GM12878 (cell line): ENCODE measurements at regions not wholly inside any gene's neighbourhood (a gene's known extent, or its start where the extent isn't known, plus 50 kb on each side); places are given as distances from the start of the nearest gene placed in this dataset.
"Not testable (repeated sequence)": the region's sequence is repeated elsewhere in the genome, so short reads cannot be mapped to it uniquely, and the experiment has no call there.

Experiments used
- ATAC-seq: fragments of 200-7000 bp; cut with Tn5 transposase; 3 replicates; pipeline ENCODE4 v1.9.1; 2020; ENCODE audit warnings: mild to moderate bottlenecking, moderate library complexity
- BruUV-seq: library from RNA; stranded (reverse); fragments of 400-500 nt; replicated peaks from 2 replicates; lab custom pipeline; 2021; lab: Mats Ljungman, UMichigan
- CTCF ChIA-PET: fragments of 300-600 bp; sonication (Branson Sonifier 250); formaldehyde crosslinking; extraction: SDS; loops from one replicate; lab custom pipeline; 2021; ENCODE audit warnings: inconsistent platforms; lab: Yijun Ruan, JAX
- POLR2A ChIA-PET: fragments of 350-600 bp; formaldehyde crosslinking; extraction: SDS; loops from one replicate; lab custom pipeline; 2021; ENCODE audit warnings: inconsistent platforms; lab: Charles Lee
- RAD21 ChIA-PET: fragments of 300-600 bp; sonication (Branson Sonifier 250); formaldehyde crosslinking; loops from one replicate; lab custom pipeline; 2023; ENCODE audit warnings: antibody characterized with exemption; ENCODE audit not compliant: unreplicated experiment; lab: Charles Lee
- SMC1A ChIA-PET: fragments of 300-600 bp; sonication (Branson Sonifier 250); formaldehyde crosslinking; loops from one replicate; lab custom pipeline; 2023; ENCODE audit not compliant: unreplicated experiment, uncharacterized antibody; lab: Charles Lee
- DNase-seq: peaks from one replicate; pipeline ENCODE4 v3.0.0-alpha.2; 2011; ENCODE audit warnings: low read depth, low spot score
- FAIRE-seq: peaks from 3 replicates; lab custom pipeline; 2011; peaks lifted over from hg19 to GRCh38; lab: Jason Lieb, UNC
- H2AFZ ChIP-seq: 2 replicates; pipeline ENCODE4 v1.6.0; 2011; ENCODE audit warnings: low read depth, low read length, control low read depth; ENCODE audit not compliant: control insufficient read depth
- H3K27ac ChIP-seq: 2 replicates; pipeline ENCODE4 v1.5.1; 2011; ENCODE audit warnings: control low read depth; ENCODE audit not compliant: control insufficient read depth, insufficient read depth
- H3K27me3 ChIP-seq, 2 experiments: replicated peaks in 1 of 2; 2 replicates each; pipeline versions ENCODE4 v1.6.0 to v1.6.1; 2011; ENCODE audit warnings: low read length in 1 of 2; ENCODE audit not compliant: control insufficient read depth in 2 of 2, insufficient read depth in 2 of 2
- H3K36me3 ChIP-seq, 2 experiments: 2 replicates each; pipeline ENCODE4 v1.5.1; 2011; ENCODE audit warnings: low read length in 1 of 2; ENCODE audit not compliant: control insufficient read depth in 2 of 2, insufficient read depth in 2 of 2
- H3K4me1 ChIP-seq: 2 replicates; pipeline ENCODE4 v1.6.1; 2011; ENCODE audit warnings: mild to moderate bottlenecking, low read length, moderate library complexity, mixed read lengths; ENCODE audit not compliant: control insufficient read depth, insufficient read depth
- H3K4me2 ChIP-seq: 2 replicates; pipeline ENCODE4 v1.6.0; 2011; ENCODE audit warnings: control low read depth; ENCODE audit not compliant: control insufficient read depth, insufficient read depth
- H3K4me3 ChIP-seq: fragments of 200-600 bp; sonication (generic); 2 replicates; pipeline ENCODE4 v1.5.1; 2016
- H3K79me2 ChIP-seq: 2 replicates; pipeline ENCODE4 v1.6.0; 2011; ENCODE audit warnings: low read length; ENCODE audit not compliant: control insufficient read depth, insufficient read depth
- H3K9ac ChIP-seq: 2 replicates; pipeline ENCODE4 v1.8.0; 2011; ENCODE audit warnings: low read length, control low read depth, mixed read lengths; ENCODE audit not compliant: control insufficient read depth, insufficient read depth
- H3K9me3 ChIP-seq: replicated peaks from 3 replicates; pipeline ENCODE4 v1.5.1; 2011; ENCODE audit warnings: mild to moderate bottlenecking, low read length; ENCODE audit not compliant: control insufficient read depth, insufficient read depth
- H4K20me1 ChIP-seq: 2 replicates; pipeline ENCODE4 v1.6.0; 2011; ENCODE audit not compliant: control insufficient read depth, insufficient read depth
- WGBS: methylation state at CpG from one replicate; pipeline ENCODE4 v1.1.6; 2016; ENCODE audit warnings: low lambda C conversion rate; ENCODE audit not compliant: insufficient replicate concordance, insufficient coverage; ENCODE audit errors: missing lambda C conversion rate; 5-methylcytosine and 5-hydroxymethylcytosine counted together
- in situ Hi-C: fragments of 300-500 bp; cut with MboI; formaldehyde crosslinking; loops from 9 replicates; pipeline ENCODE4 v1.14.3; 2018; ENCODE audit warnings: mixed read lengths
- intact Hi-C: fragments of 100-400 bp; cut with micrococcal nuclease; formaldehyde crosslinking; loops from one replicate; pipeline ENCODE4 v1.14.2; 2022; ENCODE audit not compliant: unreplicated experiment

DNA sequence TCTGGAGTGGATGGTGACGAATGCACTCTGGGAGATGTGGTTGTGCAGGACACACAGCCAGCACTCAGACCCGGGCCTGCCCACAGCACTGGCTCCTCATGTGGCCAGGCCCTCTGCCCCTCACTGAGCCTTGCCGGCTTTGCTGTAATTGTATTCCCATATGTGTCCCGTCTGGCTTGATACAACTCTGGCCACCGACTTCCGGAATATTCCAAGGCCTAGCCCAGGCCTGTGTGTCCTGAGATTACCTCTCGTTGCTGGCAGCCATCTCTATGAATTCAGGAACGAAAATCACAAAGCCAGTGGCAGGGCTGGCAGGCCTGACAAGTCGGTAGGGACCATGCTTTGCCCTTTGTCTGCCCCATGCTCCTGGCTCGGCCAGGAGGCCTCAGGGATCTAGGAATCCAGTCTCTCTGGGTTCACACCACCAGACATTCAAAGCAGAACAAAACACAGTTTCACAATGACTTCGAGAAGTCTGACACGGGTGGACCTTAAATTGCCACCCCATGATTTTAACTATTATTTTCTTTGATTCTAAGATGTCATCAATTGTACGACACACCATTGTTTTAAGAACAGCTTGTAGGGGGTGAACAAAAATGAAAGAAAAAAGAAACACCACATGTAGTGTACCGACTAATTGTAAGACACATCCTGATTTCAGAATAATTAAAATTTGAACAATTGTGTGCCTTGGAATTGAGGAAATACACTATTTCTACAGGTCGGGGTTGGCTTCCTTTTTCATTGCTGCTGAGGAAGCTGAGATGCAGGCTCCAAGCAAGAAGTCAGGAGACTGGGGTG, 154.5 kb downstream of the BCL2L11 start:
- SMC1A ChIA-PET, H3K36me3 ChIP-seq, H4K20me1 ChIP-seq, H2AFZ ChIP-seq, H3K27me3 ChIP-seq, H3K27ac ChIP-seq, POLR2A ChIA-PET, DNase-seq, H3K9me3 ChIP-seq, ATAC-seq, H3K9ac ChIP-seq, H3K79me2 ChIP-seq, H3K4me1 ChIP-seq, intact Hi-C loops, BruUV-seq, H3K4me3 ChIP-seq, in situ Hi-C loops, H3K4me2 ChIP-seq, FAIRE-seq, CTCF ChIA-PET, RAD21 ChIA-PET: not testable (repeated sequence)
- WGBS = 51% methylated on average over 10 of the region's 15 CpGs

- H3K9ac ChIP-seq, H3K79me2 ChIP-seq, H3K4me3 ChIP-seq, FAIRE-seq, POLR2A ChIA-PET, H3K27ac ChIP-seq, in situ Hi-C loops, SMC1A ChIA-PET, H4K20me1 ChIP-seq, DNase-seq, H3K36me3 ChIP-seq, RAD21 ChIA-PET, intact Hi-C loops, H3K27me3 ChIP-seq, BruUV-seq, H3K9me3 ChIP-seq, H3K4me1 ChIP-seq, H2AFZ ChIP-seq, ATAC-seq, H3K4me2 ChIP-seq, CTCF ChIA-PET: not testable (repeated sequence)
- 46% methylated on average over 2 of the region's 3 CpGs for WGBS
These were observed 155.1 kb downstream of the BCL2L11 start for GRCh38 chr2:111275854-111276171.

DNA sequence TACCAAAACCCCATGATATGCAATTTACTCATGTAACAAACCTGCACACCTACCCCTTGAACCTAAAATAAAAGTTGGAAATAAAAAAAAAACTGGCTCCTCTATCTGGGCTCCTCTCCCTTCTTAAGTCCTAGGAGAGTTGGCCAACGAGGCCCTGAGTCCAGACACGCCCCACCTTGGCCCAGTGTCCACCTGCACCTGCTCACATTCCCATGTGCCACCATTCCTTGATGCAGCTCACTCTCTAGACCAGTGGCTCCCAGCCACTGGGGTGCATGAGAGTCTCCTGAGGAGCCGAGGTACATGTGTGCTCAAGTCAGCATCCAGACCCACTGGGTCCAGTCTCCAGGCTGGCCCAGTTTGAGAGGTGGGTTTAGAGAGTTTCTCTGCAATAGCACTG, 157.4 kb downstream of the BCL2L11 start:
- H3K79me2 ChIP-seq, H3K27ac ChIP-seq, H3K36me3 ChIP-seq, intact Hi-C loops, H2AFZ ChIP-seq, in situ Hi-C loops, BruUV-seq, ATAC-seq, H3K4me3 ChIP-seq, CTCF ChIA-PET, H3K9ac ChIP-seq, RAD21 ChIA-PET, SMC1A ChIA-PET, POLR2A ChIA-PET, DNase-seq, FAIRE-seq, H3K27me3 ChIP-seq, H4K20me1 ChIP-seq, H3K4me2 ChIP-seq, H3K4me1 ChIP-seq, H3K9me3 ChIP-seq: not testable (repeated sequence)
- WGBS = 0% methylated on average over 3 of the region's 3 CpGs

DNA sequence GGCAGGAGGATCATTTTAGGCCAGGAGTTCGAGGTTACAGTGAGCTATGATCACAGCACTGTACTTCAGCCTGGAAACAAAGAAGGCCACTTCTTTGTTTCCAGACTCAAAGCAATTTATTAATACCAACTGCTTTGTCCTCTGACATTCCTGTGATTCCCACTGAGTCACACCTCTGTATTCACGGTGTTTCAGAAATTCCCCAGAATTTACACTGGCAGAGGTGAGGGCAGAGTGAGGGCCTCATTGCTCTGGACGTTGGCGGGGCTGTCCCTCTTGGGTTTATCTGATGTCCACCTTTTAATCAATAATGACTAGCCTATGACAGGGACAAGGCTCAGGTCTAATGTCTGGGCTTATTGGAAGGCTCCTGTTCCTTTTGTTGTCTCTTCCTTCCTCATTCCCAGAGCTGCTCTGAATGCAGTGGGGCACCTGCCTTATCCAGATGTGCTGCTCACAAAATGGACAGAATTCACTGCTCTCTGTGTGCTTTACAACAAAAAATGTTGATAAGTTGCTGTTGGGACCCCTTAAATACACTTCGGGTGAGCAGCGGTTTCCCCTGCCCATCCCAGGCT, 160.1 kb downstream of the BCL2L11 start:
- CTCF ChIA-PET, H3K4me3 ChIP-seq, H2AFZ ChIP-seq, POLR2A ChIA-PET, DNase-seq, H3K79me2 ChIP-seq, H3K27ac ChIP-seq, RAD21 ChIA-PET, H3K27me3 ChIP-seq, in situ Hi-C loops, ATAC-seq, H3K36me3 ChIP-seq, FAIRE-seq, H3K4me2 ChIP-seq, H3K9ac ChIP-seq, SMC1A ChIA-PET, H3K9me3 ChIP-seq, H4K20me1 ChIP-seq, H3K4me1 ChIP-seq, intact Hi-C loops, BruUV-seq: not testable (repeated sequence)
- whole genome bisulfite sequencing = 48% methylated on average over 2 of the region's 6 CpGs
